Muscle of leg (tissue), 3 donors: ENCODE measurements at regions not wholly inside any gene's neighbourhood (a gene's known extent, or its start where the extent isn't known, plus 50 kb on each side); places are given as distances from the start of the nearest gene placed in this dataset.

Experiments used
- DNase-seq: peaks from one replicate; pipeline ENCODE4 v3.0.0; 2013
- H3K27ac ChIP-seq: one replicate; pipeline ENCODE4 v1.5.1; 2013; ENCODE audit warnings: mild to moderate bottlenecking, low read length, control low read depth
- H3K27me3 ChIP-seq: one replicate; pipeline ENCODE4 v1.6.1; 2013; ENCODE audit warnings: low read length; ENCODE audit not compliant: control insufficient read depth, insufficient read depth
- H3K36me3 ChIP-seq: one replicate; pipeline ENCODE4 v1.6.1; 2013; ENCODE audit warnings: low read length; ENCODE audit not compliant: control insufficient read depth, insufficient read depth
- H3K4me1 ChIP-seq: one replicate; pipeline ENCODE4 v1.6.1; 2013; ENCODE audit warnings: low read length; ENCODE audit not compliant: control insufficient read depth, insufficient read depth
- H3K4me3 ChIP-seq: one replicate; pipeline ENCODE4 v1.5.1; 2013; ENCODE audit warnings: low read length, control low read depth
- H3K9me3 ChIP-seq: replicated peaks from 2 replicates; pipeline ENCODE4 v1.6.1; 2013; ENCODE audit warnings: low read depth, low read length; ENCODE audit not compliant: control insufficient read depth
- WGBS: methylation state at CpG from one replicate; pipeline ENCODE4 v1.1.5; 2013; ENCODE audit warnings: missing lambda C conversion rate; ENCODE audit not compliant: insufficient coverage; 5-methylcytosine and 5-hydroxymethylcytosine counted together

- no peak for DNase-seq
- no peaks in the 10 kb centered on the region for H3K36me3 ChIP-seq
- H3K9me3 ChIP-seq = no peaks in the 10 kb centered on the region
- no peaks in the 10 kb centered on the region for H3K27me3 ChIP-seq
- no peak overlapping the region for H3K27ac ChIP-seq
- WGBS = 55% methylated on average over 2 of the region's 4 CpGs
- H3K4me3 ChIP-seq = no peak overlapping the region
- peaks cover 2% of the 10 kb centered on the region for H3K4me1 ChIP-seq
Measured at GRCh38 chr4:41405464-41406112, 132.4 kb upstream of the LIMCH1 start.

DNA sequence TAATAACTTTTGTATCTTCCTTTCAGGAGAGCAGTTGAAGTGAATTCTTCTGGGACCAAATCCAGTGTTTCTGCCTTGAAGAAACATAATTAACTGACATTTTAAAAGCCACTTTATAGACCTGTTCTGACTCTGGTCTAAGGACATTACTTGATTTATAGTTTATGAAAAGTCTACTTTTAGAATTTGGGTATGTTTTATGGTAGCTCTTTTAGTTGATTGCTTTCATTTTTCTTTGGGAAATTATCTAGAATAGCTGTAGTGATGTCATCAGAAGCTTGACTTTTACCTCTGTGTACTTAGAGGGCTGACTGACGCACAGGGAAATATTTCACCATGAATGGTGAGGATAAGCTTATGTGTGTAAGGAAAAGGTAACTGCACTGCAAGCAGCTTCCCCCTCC, 131.8 kb upstream of the LIMCH1 start:
- Histone ChIP-seq H3K36me3 (no peaks in the 10 kb centered on the region), H3K4me1 (peaks cover 2% of the 10 kb centered on the region), H3K4me3 (no peak overlapping the region), H3K27ac (no peak overlapping the region), H3K9me3 (no peaks in the 10 kb centered on the region), H3K27me3 (no peaks in the 10 kb centered on the region)
- DNase-seq = no peak
- WGBS = no CpG with 5 or more reads among the region's 1 CpG

- no peaks in the 10 kb centered on the region for H3K36me3 ChIP-seq
- peaks cover 2% of the 10 kb centered on the region for H3K4me1 ChIP-seq
- H3K9me3 ChIP-seq = no peaks in the 10 kb centered on the region
- H3K4me3 ChIP-seq = no peak overlapping the region
- 100% methylated on average over 1 of the region's 1 CpG for WGBS
- no peak overlapping the region for H3K27ac ChIP-seq
- no peaks in the 10 kb centered on the region for H3K27me3 ChIP-seq
- DNase-seq = no peak
Measured at GRCh38 chr4:41408150-41408549, 129.8 kb upstream of the LIMCH1 start.

DNA sequence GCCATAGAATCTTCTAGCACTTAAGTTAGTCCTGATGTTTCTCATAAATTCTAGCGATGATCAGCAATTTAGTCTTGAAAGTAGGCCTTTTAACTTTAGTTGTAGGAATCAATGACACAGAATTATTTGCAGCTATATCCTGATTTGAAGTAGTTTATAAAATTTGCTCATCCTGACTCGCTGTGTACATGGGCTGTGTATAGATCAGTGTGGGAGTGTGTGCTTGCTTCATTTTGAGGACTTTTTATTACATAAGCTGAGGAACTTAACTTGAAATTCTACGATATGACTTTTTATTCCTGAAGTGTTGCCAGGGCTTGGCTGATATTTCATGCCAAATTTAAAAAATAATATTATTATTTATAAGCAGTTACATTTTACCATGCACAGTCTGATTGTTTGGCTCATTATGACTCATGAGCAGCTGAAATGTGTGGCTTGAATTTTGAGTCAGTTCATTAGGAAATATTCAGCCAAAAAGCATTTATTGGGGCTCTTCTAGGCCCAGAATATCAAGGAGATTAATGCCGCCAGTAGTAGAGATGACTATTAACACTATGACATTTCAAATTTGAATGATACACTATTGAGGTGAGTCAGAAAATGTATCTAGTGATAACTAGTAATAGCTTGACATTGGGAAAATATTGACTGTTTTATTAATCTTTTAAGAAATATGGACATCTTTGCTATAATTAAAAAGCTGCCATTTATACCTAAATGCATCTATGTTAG, 128.9 kb upstream of the LIMCH1 start:
- no peak for DNase-seq
- H3K4me1 ChIP-seq = peaks cover 2% of the 10 kb centered on the region

GRCh38 chr4:41409594-41409895, 128.4 kb upstream of the LIMCH1 start:
- peak; percentile 67 for DNase-seq
- no peak overlapping the region for H3K4me3 ChIP-seq
- H3K27ac ChIP-seq = no peak overlapping the region
- no peaks in the 10 kb centered on the region for H3K9me3 ChIP-seq
- no CpG with 5 or more reads among the region's 2 CpGs for WGBS
- no peaks in the 10 kb centered on the region for H3K27me3 ChIP-seq
- no peaks in the 10 kb centered on the region for H3K36me3 ChIP-seq
- peaks cover 2% of the 10 kb centered on the region for H3K4me1 ChIP-seq

More for the DNA sequence above, 128.9 kb upstream of the LIMCH1 start:
- Histone ChIP-seq H3K4me3 (no peak overlapping the region), H3K36me3 (no peaks in the 10 kb centered on the region), H3K27ac (no peak overlapping the region), H3K27me3 (no peaks in the 10 kb centered on the region), H3K9me3 (no peaks in the 10 kb centered on the region)
- WGBS = no CpG with 5 or more reads among the region's 4 CpGs

DNA sequence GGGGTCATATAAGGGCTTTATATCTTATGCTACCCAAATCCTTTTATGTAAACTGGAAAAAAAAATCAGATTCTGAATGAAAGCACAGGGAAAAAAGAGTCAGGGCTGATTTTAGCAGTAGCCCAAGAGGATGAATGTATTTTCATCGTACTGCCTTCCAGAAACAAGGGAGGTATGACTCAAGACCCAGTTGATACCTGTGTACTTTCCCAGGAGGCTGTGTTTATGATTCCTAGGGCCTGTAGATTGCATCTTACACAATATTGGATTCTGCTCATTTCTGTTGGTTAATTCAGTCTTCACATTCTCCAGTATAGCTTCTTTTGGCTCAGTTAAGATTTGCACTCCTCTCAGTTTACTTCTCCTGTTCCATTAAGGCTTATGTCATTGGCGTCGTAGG, 127.9 kb upstream of the LIMCH1 start:
- 69% methylated on average over 2 of the region's 3 CpGs for WGBS
- Histone ChIP-seq H3K4me1 (peaks cover 2% of the 10 kb centered on the region), H3K9me3 (no peaks in the 10 kb centered on the region), H3K36me3 (no peaks in the 10 kb centered on the region), H3K27ac (no peak overlapping the region), H3K27me3 (no peaks in the 10 kb centered on the region), H3K4me3 (no peak overlapping the region)
- no peak for DNase-seq

DNA sequence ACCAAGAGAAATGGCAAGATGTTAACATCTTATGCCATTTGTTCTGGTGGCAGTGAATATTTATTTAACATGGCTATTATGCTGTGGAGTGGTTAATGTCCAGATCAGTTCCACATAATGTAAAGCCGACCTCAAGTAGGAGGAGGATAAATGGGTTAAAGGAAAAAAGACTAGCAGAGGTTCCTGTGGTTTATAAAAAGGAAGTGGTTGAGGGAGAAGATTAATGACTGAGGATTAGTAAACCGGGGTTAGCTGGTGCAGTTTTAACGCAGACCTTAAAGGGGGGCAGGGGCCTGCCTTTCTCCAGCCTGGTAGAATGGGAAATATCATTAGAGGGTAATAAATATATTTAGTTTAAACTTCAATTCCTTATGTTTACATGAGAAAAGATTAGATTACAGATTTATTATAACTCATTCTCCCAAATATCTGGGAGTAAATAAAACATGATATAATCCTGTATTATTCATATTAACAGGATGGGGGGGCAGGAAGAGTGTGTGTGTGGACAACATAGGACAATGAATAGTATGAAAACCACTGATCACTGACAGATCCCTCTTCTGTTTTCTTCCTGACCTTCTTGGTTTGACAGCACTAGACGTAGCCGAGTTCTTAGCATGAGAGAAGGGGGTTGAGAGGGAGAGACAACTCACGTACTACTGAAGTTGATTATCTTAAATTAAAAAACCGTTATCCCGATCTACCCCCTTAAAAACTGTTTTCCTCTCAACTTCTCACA, 124.1 kb upstream of the LIMCH1 start:
- Histone ChIP-seq H3K4me3 (no peak overlapping the region), H3K27ac (no peak overlapping the region), H3K27me3 (no peaks in the 10 kb centered on the region), H3K4me1 (peaks cover 8% of the 10 kb centered on the region), H3K36me3 (no peaks in the 10 kb centered on the region), H3K9me3 (no peaks in the 10 kb centered on the region)
- DNase-seq = no peak
- 29% methylated on average over 2 of the region's 8 CpGs for WGBS

- Histone ChIP-seq H3K36me3 (no peaks in the 10 kb centered on the region), H3K9me3 (no peaks in the 10 kb centered on the region), H3K4me3 (no peak overlapping the region), H3K27ac (no peak overlapping the region), H3K4me1 (peaks cover 8% of the 10 kb centered on the region), H3K27me3 (no peaks in the 10 kb centered on the region)
- 80% methylated on average over 1 of the region's 7 CpGs for WGBS
- DNase-seq = no peak
Measured at GRCh38 chr4:41414412-41414779, 123.6 kb upstream of the LIMCH1 start.

DNA sequence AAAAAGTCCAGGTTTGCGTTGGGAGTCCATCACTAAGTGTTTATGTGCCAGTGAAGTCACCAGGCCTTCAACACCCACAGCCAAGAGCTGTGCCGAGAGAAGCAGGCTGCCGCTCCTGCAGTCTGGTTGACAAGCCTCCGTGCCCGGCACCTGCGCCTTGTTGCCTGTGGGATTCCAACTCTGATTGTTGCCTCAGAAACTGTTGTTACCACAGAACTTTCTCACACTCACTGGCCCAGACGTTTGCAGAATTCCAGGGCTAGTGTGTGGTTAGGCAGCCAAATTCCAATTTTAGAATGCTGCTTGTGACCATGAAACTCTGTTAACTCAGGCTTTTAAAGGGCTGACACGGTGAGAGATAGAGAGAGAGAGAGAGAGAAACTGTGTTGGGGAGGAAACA, 119.5 kb upstream of the LIMCH1 start:
- peaks cover 14% of the 10 kb centered on the region for H3K4me1 ChIP-seq
- WGBS = 31% methylated on average over 7 of the region's 8 CpGs
- peak overlapping the region; percentile 39 for H3K27ac ChIP-seq
- no peaks in the 10 kb centered on the region for H3K9me3 ChIP-seq
- no peaks in the 10 kb centered on the region for H3K36me3 ChIP-seq
- H3K4me3 ChIP-seq = no peak overlapping the region
- peak; percentile 82 for DNase-seq
- no peaks in the 10 kb centered on the region for H3K27me3 ChIP-seq

DNA sequence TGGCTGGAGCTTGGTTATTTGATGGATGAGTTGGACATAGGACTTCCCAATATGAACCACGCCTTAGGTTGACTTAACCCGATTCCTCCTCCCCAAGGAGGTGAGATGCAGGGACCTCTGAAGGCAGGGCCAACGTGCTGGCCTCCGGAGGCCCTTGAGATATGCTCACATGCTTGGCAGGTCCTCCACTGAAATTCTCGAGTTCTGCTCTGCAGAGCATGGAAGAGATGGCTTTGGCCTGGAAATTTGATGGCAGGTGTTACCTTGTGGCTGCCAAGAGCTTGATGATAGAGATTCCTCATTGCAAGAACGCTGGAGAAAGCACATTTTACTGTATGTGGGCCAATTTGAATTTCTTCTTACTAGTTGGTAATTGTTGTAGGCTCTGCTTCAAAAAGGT, 117.4 kb upstream of the LIMCH1 start:
- Histone ChIP-seq H3K9me3 (no peaks in the 10 kb centered on the region), H3K27ac (no peak overlapping the region), H3K27me3 (no peaks in the 10 kb centered on the region), H3K4me3 (no peak overlapping the region), H3K4me1 (peaks cover 18% of the 10 kb centered on the region), H3K36me3 (no peaks in the 10 kb centered on the region)
- WGBS = 16% methylated on average over 4 of the region's 6 CpGs
- DNase-seq = peak; percentile 75
